Trophoblast cell (in vitro differentiated cells and primary cell): ENCODE measurements at regions not wholly inside any gene's neighbourhood (a gene's known extent, or its start where the extent isn't known, plus 50 kb on each side); places are given as distances from the start of the nearest gene placed in this dataset.

Experiments used
- DNase-seq, 2 donors: peaks; one replicate each; pipeline ENCODE4 v3.0.0-alpha.2; 2016
- H2AFZ ChIP-seq: 2 replicates; pipeline ENCODE4 v1.6.1; 2013; ENCODE audit warnings: low read length, moderate library complexity, mild to moderate bottlenecking; ENCODE audit not compliant: insufficient read depth, poor library complexity
- H2AK5ac ChIP-seq: 2 replicates; pipeline ENCODE4 v1.6.1; 2013; ENCODE audit warnings: mild to moderate bottlenecking, low read length
- H2BK120ac ChIP-seq: 2 replicates; pipeline ENCODE4 v1.6.1; 2013; ENCODE audit warnings: low read length, mild to moderate bottlenecking, moderate library complexity; ENCODE audit not compliant: insufficient read depth, poor library complexity
- H2BK12ac ChIP-seq: 2 replicates; pipeline ENCODE4 v1.6.1; 2013; ENCODE audit warnings: mild to moderate bottlenecking, low read length, moderate library complexity
- H2BK5ac ChIP-seq: 2 replicates; pipeline ENCODE4 v1.6.1; 2013; ENCODE audit warnings: low read length, low read depth, moderate library complexity, mild to moderate bottlenecking; ENCODE audit not compliant: poor library complexity
- H3K14ac ChIP-seq: 2 replicates; pipeline ENCODE4 v1.6.1; 2013; ENCODE audit warnings: mild to moderate bottlenecking, low read length
- H3K18ac ChIP-seq: 2 replicates; pipeline ENCODE4 v1.6.1; 2013; ENCODE audit warnings: mild to moderate bottlenecking, low read length
- H3K23ac ChIP-seq: 2 replicates; pipeline ENCODE4 v1.6.1; 2013; ENCODE audit warnings: low read length
- H3K27ac ChIP-seq: 2 replicates; pipeline ENCODE4 v1.5.1; 2013; ENCODE audit warnings: low read depth, mild to moderate bottlenecking, inconsistent platforms, low read length, moderate library complexity
- H3K27me3 ChIP-seq: 2 replicates; pipeline ENCODE4 v1.6.1; 2013; ENCODE audit warnings: inconsistent platforms, mild to moderate bottlenecking, low read length, moderate library complexity; ENCODE audit not compliant: insufficient read depth
- H3K36me3 ChIP-seq, 2 experiments: 1 replicate in 1 of 2; 2 replicates in 1 of 2; pipeline ENCODE4 v1.6.1; 2013; ENCODE audit warnings: low read length in 2 of 2, mild to moderate bottlenecking in 2 of 2, moderate library complexity in 1 of 2; ENCODE audit not compliant: insufficient read depth in 2 of 2, control insufficient read depth in 1 of 2
- H3K4ac ChIP-seq: 2 replicates; pipeline ENCODE4 v1.6.1; 2013; ENCODE audit warnings: low read depth, mild to moderate bottlenecking, low read length, moderate library complexity
- H3K4me1 ChIP-seq, 2 experiments: 1 replicate in 1 of 2; 2 replicates in 1 of 2; pipeline ENCODE4 v1.6.1; 2013; ENCODE audit warnings: low read length in 2 of 2, mild to moderate bottlenecking in 2 of 2, moderate library complexity in 1 of 2; ENCODE audit not compliant: insufficient read depth in 2 of 2, control insufficient read depth in 1 of 2
- H3K4me2 ChIP-seq: 2 replicates; pipeline ENCODE4 v1.6.1; 2013; ENCODE audit warnings: inconsistent platforms, mild to moderate bottlenecking, low read length, moderate library complexity
- H3K4me3 ChIP-seq: 2 replicates; pipeline ENCODE4 v1.5.1; 2013; ENCODE audit warnings: mild to moderate bottlenecking, low read depth, low read length, inconsistent platforms
- H3K79me1 ChIP-seq: one replicate; pipeline ENCODE4 v1.6.1; 2013; ENCODE audit warnings: low read length
- H3K79me2 ChIP-seq: 2 replicates; pipeline ENCODE4 v1.6.1; 2013; ENCODE audit warnings: low read length, mild to moderate bottlenecking; ENCODE audit not compliant: control insufficient read depth, insufficient read depth, poor library complexity
- H3K9ac ChIP-seq: 2 replicates; pipeline ENCODE4 v1.6.1; 2013; ENCODE audit warnings: mild to moderate bottlenecking, low read length
- H3K9me3 ChIP-seq: 2 replicates; pipeline ENCODE4 v1.6.1; 2013; ENCODE audit warnings: low read depth, mild to moderate bottlenecking, control low read depth, inconsistent platforms, low read length; ENCODE audit not compliant: insufficient read depth
- H4K12ac ChIP-seq: 2 replicates; pipeline ENCODE4 v1.6.1; 2013; ENCODE audit warnings: low read depth, mild to moderate bottlenecking, low read length, moderate library complexity
- H4K8ac ChIP-seq: 2 replicates; pipeline ENCODE4 v1.6.1; 2013; ENCODE audit warnings: low read depth, mild to moderate bottlenecking, low read length, moderate library complexity
- H4K91ac ChIP-seq: one replicate; pipeline ENCODE4 v1.6.1; 2013; ENCODE audit warnings: low read depth, mild to moderate bottlenecking, low read length, moderate library complexity
- WGBS: extraction: QIAGEN DNeasy Blood & Tissue Kit; methylation state at CpG from one replicate; pipeline ENCODE4 v1.1.7; 2013; ENCODE audit warnings: missing lambda C conversion rate; ENCODE audit not compliant: insufficient read length, insufficient coverage; ENCODE audit errors: extremely low coverage; 5-methylcytosine and 5-hydroxymethylcytosine counted together

DNA sequence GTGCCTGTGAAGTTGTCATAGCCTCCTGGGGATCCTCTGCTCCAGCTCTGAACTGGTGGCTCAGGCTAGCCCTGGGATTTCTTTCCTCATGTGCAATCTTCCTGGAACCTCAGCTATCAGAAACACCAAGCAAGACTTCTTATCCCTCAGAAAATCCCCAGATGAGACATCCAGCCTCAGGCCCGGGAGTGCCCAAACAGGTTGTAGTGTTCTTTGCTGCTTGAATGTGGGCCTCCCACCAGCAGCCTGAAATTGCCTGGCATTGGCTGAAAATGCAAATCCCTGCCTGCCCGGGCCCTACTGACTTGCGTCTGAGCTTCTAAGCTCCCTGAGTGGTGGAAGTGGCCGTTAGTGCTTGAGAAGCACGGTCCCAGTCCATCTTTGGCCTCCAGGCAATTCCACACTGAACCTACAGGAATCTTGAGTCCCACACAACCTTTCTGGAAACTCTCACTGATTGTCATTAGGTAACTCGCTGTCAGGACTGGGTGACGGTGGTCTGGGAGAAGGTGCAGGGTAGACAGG is 146.8 kb downstream of the ZBTB18 start:
- H3K79me1 ChIP-seq = no peaks in the 10 kb centered on the region
- no peaks in the 10 kb centered on the region for H3K9me3 ChIP-seq
- H3K4me1 ChIP-seq = peaks cover 8 to 12% of the 10 kb centered on the region in 2 experiments
- H4K12ac ChIP-seq = no peak overlapping the region
- H3K18ac ChIP-seq = no peak overlapping the region
- H3K27ac ChIP-seq = no peak overlapping the region
- H4K91ac ChIP-seq = no peak overlapping the region
- H2AK5ac ChIP-seq = no peak overlapping the region
- H3K23ac ChIP-seq = no peak overlapping the region
- no peak overlapping the region for H3K4me3 ChIP-seq
- H3K79me2 ChIP-seq = peaks cover 2% of the 10 kb centered on the region
- no peak overlapping the region for H3K4ac ChIP-seq
- peak overlapping the region; percentile 39 for H2AFZ ChIP-seq
- no peaks in the 10 kb centered on the region for H3K27me3 ChIP-seq
- H3K4me2 ChIP-seq = no peak overlapping the region
- H3K9ac ChIP-seq = no peak overlapping the region
- WGBS = no CpG with 5 or more reads among the region's 7 CpGs
- H2BK5ac ChIP-seq = no peak overlapping the region
- no peak overlapping the region for H2BK12ac ChIP-seq
- peak; percentile 95 to 98 for DNase-seq
- no peaks in the 10 kb centered on the region for H3K36me3 ChIP-seq
- no peak overlapping the region for H4K8ac ChIP-seq
- no peak overlapping the region for H3K14ac ChIP-seq
- H2BK120ac ChIP-seq = peak overlapping the region; percentile 43

DNA sequence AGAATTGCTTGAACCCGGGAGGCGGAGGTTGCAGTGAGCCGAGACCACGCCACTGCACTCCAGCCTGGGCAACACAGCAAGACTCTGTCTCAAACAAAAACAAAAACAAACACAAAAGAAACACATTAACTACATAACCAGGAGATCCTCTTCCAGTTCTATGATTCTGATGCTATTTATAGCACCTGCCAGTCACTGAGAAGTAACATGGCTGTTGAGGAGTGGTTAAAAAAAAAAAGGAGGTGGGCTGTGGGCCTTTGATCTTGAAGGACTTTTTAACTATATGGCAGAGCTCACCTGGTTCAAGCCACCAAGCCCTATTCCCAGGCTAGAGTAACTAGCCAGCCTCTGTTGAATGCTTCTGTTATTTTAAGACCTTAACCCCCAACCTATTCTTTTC is 148.8 kb downstream of the ZBTB18 start:
- no peak overlapping the region for H3K4me2 ChIP-seq
- H2BK120ac ChIP-seq = no peak overlapping the region
- H3K4me1 ChIP-seq = peaks cover 8 to 12% of the 10 kb centered on the region in 2 experiments
- H3K14ac ChIP-seq = no peak overlapping the region
- H4K91ac ChIP-seq = no peak overlapping the region
- no peaks in the 10 kb centered on the region for H3K36me3 ChIP-seq
- H3K9ac ChIP-seq = no peak overlapping the region
- no peak overlapping the region for H3K4ac ChIP-seq
- H3K18ac ChIP-seq = no peak overlapping the region
- H3K9me3 ChIP-seq = no peaks in the 10 kb centered on the region
- no peak overlapping the region for H2AFZ ChIP-seq
- no peak overlapping the region for H2BK5ac ChIP-seq
- H4K12ac ChIP-seq = no peak overlapping the region
- H4K8ac ChIP-seq = no peak overlapping the region
- no peak overlapping the region for H3K23ac ChIP-seq
- H2BK12ac ChIP-seq = no peak overlapping the region
- no peak overlapping the region for H3K27ac ChIP-seq
- DNase-seq = no peak
- H3K4me3 ChIP-seq = no peak overlapping the region
- no peaks in the 10 kb centered on the region for H3K27me3 ChIP-seq
- H3K79me2 ChIP-seq = peaks cover 2% of the 10 kb centered on the region
- no CpG with 5 or more reads among the region's 4 CpGs for WGBS
- H3K79me1 ChIP-seq = no peaks in the 10 kb centered on the region
- H2AK5ac ChIP-seq = no peak overlapping the region

DNA sequence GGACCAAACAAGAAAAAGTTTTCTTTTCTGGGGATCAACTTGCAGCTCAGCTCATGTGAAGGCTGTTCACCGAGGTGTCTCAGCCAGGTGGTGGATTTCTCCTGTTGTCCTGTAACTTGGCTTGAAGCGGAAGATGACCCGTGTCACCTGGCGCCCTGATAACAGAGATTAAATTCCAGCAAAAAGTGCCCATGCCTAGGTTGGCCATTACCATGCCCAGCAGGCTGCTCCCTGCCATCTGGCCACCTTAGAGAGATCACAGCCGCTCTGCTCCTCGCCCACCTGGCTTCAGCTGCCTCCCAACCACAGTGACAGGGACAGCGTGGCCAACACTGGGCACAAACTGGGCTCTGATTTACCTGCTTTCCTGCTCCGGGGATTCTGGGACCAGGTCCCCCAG is 149.5 kb downstream of the ZBTB18 start:
- no peak overlapping the region for H3K27ac ChIP-seq
- H3K79me2 ChIP-seq = peaks cover 2% of the 10 kb centered on the region
- H3K4me2 ChIP-seq = no peak overlapping the region
- H2BK5ac ChIP-seq = no peak overlapping the region
- H3K4me3 ChIP-seq = no peak overlapping the region
- no CpG with 5 or more reads among the region's 8 CpGs for WGBS
- H2AFZ ChIP-seq = no peak overlapping the region
- H2BK12ac ChIP-seq = no peak overlapping the region
- H2BK120ac ChIP-seq = no peak overlapping the region
- H3K9me3 ChIP-seq = no peaks in the 10 kb centered on the region
- H4K12ac ChIP-seq = no peak overlapping the region
- no peak overlapping the region for H2AK5ac ChIP-seq
- no peaks in the 10 kb centered on the region for H3K36me3 ChIP-seq
- no peak overlapping the region for H3K14ac ChIP-seq
- no peak overlapping the region for H3K4ac ChIP-seq
- no peak for DNase-seq
- H4K8ac ChIP-seq = no peak overlapping the region
- no peak overlapping the region for H3K23ac ChIP-seq
- H4K91ac ChIP-seq = no peak overlapping the region
- H3K4me1 ChIP-seq = peaks cover 8 to 12% of the 10 kb centered on the region in 2 experiments
- no peak overlapping the region for H3K18ac ChIP-seq
- no peak overlapping the region for H3K9ac ChIP-seq
- no peaks in the 10 kb centered on the region for H3K27me3 ChIP-seq
- H3K79me1 ChIP-seq = no peaks in the 10 kb centered on the region

DNA sequence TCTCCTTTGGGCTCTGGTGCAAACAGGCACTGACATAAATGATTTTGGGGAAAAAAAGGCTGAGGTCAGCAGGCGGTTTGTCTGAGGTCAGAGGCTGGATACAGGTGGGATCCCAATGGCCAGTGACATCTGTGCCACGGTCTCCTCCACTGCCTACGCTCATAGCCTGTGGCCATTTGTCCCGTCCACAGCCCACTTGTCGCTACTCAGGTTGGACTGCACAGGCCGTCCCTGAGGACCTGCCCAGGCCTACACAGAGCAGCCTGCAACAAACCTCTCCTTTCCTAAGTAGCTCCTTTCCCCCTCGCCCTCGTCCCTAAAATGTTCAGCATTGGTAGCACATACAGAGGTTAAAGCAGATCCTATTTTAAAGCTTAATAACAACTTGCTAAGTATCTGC is 150.7 kb downstream of the ZBTB18 start:
- Histone ChIP-seq H3K4me3 (no peak overlapping the region), H3K14ac (no peak overlapping the region), H3K4me1 (peaks cover 8 to 12% of the 10 kb centered on the region in 2 experiments), H3K4ac (no peak overlapping the region), H3K27me3 (no peaks in the 10 kb centered on the region), H2AK5ac (no peak overlapping the region), H3K9me3 (no peaks in the 10 kb centered on the region), H3K27ac (no peak overlapping the region), H3K79me1 (no peaks in the 10 kb centered on the region), H4K8ac (no peak overlapping the region), H2BK12ac (no peak overlapping the region), H2BK5ac (no peak overlapping the region), H3K23ac (no peak overlapping the region), H4K12ac (no peak overlapping the region), H3K18ac (no peak overlapping the region), H3K9ac (no peak overlapping the region), H2AFZ (no peak overlapping the region), H4K91ac (no peak overlapping the region), H3K79me2 (peaks cover 2% of the 10 kb centered on the region), H2BK120ac (no peak overlapping the region), H3K36me3 (no peaks in the 10 kb centered on the region), H3K4me2 (no peak overlapping the region)
- no CpG with 5 or more reads among the region's 8 CpGs for WGBS
- no peak for DNase-seq
